Keratinocyte (primary cell): ENCODE measurements at regions not wholly inside any gene's neighbourhood (a gene's known extent, or its start where the extent isn't known, plus 50 kb on each side); places are given as distances from the start of the nearest gene placed in this dataset.

Experiments used
- CTCF ChIP-seq, 3 experiments: IDR thresholded peaks in 1 of 3; conservative IDR thresholded peaks in 1 of 3; optimal IDR thresholded peaks in 1 of 3; 2 replicates in 2 of 3; 3 replicates in 1 of 3; pipeline versions ENCODE3 to v1.5.1; 2011; ENCODE audit warnings: low read length in 3 of 3, mild to moderate bottlenecking in 3 of 3, moderate library complexity in 2 of 3, control low read depth in 1 of 3, inconsistent platforms in 1 of 3; ENCODE audit not compliant: insufficient read depth in 2 of 3; ENCODE audit errors: extremely low read depth in 1 of 3
- EZH2 ChIP-seq: IDR thresholded peaks from one replicate; pipeline ENCODE4 v1.6.1; 2012; ENCODE audit warnings: inconsistent platforms, mild to moderate bottlenecking, low read length, moderate library complexity

GRCh38 chr5:98989727-98990126 lies 60.9 kb upstream of the CHD1 start:
- TF ChIP-seq CTCF (optimal IDR thresholded peaks at IDR 0.05 in 1 of 3, IDR thresholded peaks at IDR 0.05 in 1 of 3, conservative IDR thresholded peaks at IDR 0.05 in 1 of 3; ENCODE audit: extremely low read depth in 1 of 3, insufficient read depth in 2 of 3, low read length in 3 of 3) (no peak), EZH2 (no peak)
